ENCODE measurements at regions not wholly inside any gene's neighbourhood (a gene's known extent, or its start where the extent isn't known, plus 50 kb on each side); places are given as distances from the start of the nearest gene placed in this dataset.

DNA sequence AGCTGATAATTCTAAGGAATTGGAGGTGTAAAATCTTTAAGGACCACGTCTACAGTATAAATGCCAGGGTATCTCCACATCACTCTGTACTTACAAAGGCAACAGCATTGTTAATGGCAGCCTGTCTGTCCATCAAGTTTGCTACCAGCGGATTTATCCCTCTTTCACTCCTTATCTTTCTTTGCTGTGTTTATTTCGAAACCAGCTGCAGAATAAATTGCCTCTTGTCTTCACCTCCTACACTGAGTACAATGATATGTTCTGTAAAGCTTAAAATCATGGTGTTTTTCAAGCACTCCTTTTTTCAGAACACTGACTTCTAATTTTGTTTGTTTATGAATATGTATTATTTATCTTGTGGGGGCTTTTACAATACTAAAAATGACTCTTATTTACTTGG, 1088.1 kb downstream of the NR2F1-AS1 start:
- no peak for DNase-seq (ENCODE audit: low spot score)

DNA sequence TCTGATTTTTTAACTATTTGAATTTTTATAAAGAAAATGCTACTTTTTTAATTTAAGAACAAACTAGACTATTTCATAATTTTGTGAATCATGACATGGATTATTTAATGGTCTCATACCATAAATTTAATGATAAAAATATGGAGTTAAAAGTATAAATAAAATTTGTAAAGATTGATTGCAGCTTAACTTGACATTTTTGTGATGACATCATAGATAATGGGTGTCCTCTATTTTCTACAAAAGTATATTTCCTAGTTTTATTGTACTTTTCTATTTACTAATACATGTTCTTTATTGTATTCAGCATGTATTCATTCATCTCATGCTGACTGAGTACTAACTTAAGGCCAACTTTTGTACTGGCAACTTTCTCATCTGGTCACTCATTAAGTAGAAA, 1096.5 kb downstream of the NR2F1-AS1 start:
- DNase-seq (ENCODE audit: low spot score) = no peak

DNA sequence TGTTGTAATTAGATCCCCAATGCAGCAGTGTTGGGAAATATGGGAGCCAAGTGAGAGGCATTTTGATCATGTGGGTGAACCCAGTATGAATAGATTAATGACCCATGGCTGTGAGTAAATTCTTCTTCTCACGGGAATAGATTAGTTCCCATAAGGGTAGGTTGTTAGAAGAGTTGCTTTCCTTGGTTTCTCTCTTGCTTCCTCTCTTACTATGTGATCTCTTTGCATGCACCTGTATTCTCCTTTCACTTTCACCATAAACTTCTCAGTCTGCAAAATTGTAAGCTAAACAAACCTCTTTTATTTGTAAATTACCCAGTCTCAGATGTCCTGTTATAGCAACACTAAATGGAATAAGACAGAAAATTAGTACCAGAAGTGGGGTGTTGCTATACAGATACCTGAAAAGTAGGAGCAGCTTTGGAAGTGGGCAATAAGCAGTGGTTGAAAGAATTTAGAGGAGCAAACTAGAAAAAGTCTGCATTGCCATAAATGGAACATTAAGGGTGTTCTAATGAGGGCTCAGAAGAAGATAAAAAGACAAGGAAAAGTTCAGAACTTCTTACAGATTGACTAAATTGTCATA, 1090.0 kb upstream of the ARRDC3 start:
- DNase-seq (ENCODE audit: low spot score) = no peak

DNA sequence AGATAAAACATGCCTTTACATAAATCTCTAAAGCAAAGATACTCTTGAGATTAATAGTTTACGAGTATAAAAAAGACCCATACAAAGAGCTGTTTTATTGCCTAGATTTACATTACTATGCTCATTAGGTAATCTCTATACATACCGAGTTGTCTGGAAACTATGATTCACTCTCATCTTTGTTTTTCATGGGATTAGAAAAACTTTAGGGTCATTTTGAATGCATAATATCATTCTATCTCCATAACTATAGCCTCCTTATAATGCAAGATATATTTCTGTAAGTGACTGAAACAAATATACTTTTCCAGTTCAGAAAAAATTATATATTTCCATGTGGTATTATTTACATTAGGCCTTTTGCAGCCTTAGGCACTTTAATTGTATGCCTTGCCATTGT, 1088.7 kb upstream of the ARRDC3 start:
- no peak for DNase-seq (ENCODE audit: low spot score)

DNA sequence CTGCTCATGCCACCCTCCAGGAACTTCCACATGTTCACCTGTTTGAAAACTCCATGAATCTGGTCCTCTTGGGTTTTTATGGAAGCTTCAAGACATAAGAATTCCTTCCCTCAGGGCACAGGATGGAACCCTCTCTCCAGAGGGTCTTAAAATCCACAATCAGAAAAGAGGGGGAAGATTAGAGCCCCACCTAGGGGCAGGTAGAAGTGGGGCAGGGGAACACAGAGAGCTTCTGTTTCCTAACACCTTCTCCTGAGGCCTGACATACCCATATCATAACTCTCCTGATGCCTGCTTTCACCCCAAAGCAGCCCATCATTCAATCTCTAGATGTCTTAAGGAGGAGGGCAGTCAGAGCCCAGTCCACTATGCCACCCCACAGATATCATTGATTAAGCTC, 1087.7 kb upstream of the ARRDC3 start:
- DNase-seq (ENCODE audit: low spot score) = no peak

DNA sequence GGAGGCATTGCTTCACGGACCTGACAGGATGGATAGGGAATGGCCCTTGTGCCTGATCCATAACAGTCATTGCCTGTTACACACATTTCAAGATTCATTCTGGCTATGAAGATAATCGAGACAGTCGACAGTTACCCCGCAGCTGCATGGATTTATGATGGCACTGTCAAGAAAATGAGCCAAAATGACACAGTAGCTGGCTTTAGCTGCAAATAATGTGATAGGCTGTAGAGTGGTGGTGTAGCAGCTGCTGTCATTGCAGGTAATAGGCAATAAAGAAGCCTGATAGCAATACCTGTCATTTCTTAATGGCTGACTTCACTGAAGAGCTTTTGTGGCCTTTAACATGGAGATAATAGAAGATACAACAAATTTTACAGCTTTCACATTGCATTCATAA, 1085.2 kb upstream of the ARRDC3 start:
- no peak for DNase-seq (ENCODE audit: low spot score)

DNA sequence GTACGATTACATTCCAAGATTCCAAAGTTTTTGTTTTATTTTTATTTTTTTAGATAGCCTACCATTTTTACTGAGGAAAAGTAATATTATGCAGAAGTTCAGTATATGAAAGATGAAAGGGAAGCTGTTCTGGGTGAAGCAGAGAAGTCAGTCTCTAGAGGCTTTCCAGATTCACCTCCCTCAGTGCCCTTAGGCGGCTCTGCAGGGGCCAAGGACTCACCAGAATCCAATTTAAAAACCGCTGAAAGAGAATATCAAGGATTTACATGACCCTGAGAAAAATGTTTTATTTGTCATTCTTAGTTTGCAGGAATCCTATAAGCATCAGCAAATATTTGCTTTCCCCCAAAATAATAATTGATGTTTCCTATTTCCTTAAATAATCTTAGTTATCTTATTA, 1084.6 kb upstream of the ARRDC3 start:
- no peak for DNase-seq (ENCODE audit: low spot score)

DNA sequence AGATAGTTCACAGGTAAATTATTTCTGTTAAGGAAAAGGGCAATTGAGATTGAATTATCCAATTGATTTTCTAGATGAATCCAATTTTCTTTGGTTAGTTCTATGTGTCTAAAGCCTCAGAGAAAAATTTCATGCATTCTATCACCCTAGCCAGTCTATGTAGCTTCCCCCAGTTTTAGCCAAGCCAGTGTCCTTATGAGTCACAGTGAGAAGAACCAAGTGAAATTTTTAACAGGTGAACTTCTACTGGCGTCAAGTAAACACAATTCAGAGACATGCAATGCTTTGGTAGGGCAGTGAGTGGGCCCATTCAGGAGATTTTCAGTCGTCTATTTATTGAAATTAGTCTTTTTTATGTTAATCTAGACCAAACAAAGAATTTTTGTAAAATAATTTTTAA, 1077.4 kb upstream of the ARRDC3 start:
- DNase-seq (ENCODE audit: low spot score) = no peak

DNA sequence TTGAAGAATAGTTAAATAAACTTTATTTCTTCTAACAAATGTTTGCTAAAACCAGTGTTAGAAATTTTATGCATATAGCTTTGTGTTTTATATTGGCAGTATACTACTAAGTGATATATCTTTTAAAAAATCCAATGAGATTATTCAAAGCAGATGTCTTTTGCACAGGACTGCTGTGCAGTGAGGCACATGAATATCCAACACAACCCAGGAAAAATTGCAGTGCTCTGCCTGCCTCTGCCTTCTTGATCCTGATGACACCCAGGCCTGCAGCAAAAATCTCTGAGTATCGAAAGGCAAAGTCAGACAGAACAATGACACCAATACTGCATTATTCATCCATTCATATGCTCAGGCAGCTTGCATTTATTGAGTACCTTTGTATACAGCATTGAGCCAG, 1076.5 kb upstream of the ARRDC3 start:
- DNase-seq (ENCODE audit: low spot score) = no peak

DNA sequence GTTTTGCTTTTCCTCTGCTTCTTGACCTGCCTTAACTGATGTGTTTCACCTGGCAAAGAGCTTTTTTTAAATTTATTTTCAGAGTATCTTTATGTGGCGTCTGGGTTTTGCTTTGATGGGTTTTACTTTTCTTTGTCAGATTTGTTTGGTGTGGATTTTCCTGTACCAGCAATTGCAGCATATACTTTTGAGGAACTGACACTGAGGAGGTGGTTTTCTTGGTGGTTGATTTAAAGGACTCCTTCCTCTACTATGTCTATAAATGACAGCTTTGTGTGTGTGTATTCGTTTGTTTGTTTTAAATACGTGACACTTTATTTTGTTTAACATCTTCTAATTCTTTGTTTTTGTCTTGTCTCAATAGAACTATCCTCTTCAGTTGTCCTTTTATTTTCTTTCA, 1071.9 kb upstream of the ARRDC3 start:
- no peak for DNase-seq (ENCODE audit: low spot score)

DNA sequence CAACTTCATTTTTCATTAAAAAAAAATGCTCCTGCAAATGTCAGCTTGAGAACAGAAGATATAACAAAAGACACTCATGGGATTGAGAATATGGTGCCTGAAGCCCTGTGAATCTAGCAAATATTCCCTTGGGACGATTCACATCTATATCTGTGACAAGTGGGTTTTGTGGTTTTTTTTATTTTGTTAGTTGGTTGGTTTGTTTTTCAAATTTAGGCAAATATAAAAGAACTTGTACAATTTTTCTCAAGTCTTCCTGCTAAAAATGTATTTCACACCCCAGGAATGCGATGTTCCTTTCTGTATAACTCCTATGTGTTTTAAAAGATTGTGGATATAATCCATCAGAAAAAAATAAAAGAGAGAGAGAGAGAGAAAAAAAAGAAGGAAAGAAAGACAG, 1061.8 kb upstream of the ARRDC3 start:
- no peak for DNase-seq (ENCODE audit: low spot score)

DNA sequence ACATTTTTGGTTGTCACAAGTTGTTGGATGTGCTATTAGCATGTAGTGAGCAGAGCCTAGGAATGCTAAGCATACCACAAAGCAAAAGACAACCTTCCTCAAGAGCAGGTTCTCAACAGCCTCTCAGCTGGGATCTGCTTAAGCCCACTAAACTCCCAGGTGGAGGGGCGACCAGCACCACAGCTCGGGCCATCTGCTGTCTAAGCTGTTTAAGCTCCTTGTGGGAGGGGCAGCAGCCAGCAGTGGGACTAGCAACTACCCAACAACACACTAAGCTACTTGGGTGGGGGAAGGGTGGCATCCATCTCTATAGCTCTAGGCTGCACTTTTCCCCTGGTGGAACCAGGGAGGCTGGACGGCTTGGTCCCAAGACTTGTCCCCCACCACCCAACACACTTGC, 1052.7 kb upstream of the ARRDC3 start:
- DNase-seq (ENCODE audit: low spot score) = no peak

DNA sequence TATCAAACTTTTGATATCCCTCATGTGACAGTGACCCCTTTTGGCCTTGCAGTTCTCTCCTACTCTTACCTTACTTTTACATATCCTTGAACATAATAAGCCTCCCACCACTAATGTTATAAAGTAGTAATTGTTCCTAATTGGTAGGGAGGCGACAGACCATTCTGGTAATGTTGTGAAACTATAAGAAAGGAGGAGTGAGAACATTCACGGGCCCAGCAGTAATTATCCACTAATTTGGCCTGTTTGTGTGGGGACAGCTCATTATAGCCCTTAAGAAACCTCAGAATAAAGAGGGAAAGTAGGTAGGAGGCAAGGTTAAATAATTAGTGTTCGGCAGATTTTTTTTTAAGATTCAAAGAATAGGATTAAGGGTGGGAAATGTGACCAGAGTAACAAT, 1046.5 kb upstream of the ARRDC3 start:
- no peak for DNase-seq (ENCODE audit: low spot score)

DNA sequence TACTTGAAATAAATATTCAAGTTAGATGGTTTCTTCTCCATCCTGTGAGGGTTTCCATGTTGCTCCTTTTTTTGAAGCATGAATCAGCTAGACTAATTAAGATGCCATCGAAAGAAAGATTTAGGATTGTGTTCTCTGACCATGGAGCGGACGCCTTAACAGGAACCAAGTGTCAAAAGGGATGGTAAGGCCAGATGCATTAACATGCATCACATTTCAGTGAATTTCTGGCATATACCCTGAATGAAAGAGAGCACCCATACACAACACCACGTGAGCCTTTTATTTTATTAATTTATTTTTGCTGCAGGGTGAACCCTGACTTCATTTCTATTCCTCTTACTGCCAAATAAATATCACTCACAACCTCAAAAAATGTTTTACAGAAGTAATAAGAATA, 1045.3 kb upstream of the ARRDC3 start:
- no peak for DNase-seq (ENCODE audit: low spot score)

DNA sequence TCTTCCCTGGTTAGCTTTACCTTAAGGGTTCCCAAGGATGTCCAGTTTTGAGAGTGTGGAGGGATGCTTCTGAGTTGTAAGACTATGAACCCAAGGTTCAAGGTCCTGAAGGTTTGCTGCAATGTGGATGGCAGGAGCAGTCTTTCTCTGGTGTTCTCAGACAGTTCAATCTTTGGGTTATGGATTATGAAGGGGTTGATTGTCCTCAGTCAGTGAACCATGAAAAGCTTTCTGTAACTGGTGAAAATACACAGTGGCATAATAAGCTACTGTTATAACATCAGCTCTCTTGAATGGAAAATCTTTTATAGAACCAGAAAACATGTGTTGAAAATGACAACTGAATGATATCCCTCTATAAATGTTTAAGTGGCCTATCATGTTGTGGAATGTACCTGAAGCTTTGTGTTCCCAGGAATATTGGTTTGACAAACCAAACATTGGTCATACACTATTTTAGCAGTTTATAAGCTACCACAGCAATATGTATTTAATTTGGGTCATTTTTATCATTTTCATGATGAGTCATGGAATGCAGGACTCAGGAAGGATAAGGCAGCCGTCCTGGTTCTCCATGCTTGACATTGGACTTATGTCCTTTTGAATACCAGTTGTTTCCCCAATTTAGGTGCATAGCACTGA, 1041.8 kb upstream of the ARRDC3 start:
- DNase-seq (ENCODE audit: low spot score) = no peak

DNA sequence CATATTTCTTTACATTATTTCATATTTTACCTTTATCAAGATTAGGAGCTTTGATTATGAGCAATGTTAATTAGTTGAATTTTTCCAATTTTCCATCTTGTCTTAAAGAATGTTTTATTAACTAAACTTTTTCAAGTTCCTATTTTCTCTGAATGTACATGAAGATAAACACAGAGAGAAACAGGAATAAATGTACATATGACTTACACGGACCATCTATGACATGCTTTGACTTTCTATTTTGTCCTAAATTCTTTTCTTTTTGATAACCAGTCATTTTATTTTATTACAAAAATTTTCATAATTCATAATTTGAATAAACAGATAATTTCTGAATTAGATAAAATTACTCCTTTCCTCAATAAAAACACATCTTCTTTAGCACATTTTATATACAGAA, 1038.8 kb upstream of the ARRDC3 start:
- no peak for DNase-seq (ENCODE audit: low spot score)

DNA sequence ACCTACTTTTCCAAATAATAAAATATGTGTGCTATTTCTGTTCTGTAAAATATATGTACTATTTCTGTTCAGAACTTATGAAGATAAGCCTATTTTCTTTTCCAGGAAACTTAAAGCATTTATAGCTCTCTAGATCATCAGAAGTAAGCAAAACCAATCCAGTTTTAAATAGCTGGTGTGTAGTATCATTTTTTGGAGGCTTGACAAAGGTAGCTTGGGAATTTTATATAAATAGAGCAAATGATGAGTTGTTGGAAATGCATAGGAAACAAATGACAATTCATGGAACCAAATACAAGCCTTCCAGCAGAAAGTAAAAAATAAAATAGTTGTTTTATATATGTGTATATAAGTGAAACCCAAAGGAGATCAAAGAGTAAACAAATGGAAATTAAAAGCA, 1038.1 kb upstream of the ARRDC3 start:
- no peak for DNase-seq (ENCODE audit: low spot score)

DNA sequence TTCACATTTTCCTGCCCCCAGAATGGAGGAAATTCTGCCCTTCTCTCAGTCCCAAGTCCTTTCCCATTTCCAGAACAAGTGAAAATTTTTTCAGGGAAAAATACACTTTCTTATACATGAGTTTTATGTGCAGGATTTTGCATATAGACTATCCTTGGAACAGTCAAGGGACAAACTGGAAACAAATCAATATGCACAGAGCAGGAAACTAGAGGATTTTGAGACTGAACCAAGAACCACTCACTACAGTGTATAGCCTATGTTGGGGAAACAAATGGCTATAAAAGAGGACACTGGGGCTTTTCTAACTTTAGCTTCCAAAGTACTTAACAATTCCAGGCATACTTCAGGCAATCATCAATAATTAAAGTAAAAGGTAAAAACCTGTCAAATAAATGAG, 1036.1 kb upstream of the ARRDC3 start:
- DNase-seq (ENCODE audit: low spot score) = no peak

DNA sequence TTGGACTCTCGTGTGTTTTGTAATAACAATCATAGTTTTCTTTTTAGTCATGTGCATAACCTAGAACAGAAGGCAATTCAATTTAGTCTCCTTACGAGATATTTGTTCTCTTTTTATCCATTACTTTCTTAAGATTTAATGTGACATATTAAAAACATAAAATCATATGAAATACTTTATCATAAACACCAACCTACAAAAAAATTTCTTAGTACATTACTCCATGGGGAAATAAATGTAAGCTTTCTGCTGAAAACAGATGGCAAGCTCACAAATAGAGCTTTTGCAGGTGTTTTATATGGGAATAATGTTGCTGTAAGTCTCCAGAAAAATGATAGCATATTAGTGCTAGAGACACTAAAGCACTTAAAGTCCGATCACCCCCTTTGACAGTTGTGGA, 1035.2 kb upstream of the ARRDC3 start:
- DNase-seq (ENCODE audit: low spot score) = no peak

DNA sequence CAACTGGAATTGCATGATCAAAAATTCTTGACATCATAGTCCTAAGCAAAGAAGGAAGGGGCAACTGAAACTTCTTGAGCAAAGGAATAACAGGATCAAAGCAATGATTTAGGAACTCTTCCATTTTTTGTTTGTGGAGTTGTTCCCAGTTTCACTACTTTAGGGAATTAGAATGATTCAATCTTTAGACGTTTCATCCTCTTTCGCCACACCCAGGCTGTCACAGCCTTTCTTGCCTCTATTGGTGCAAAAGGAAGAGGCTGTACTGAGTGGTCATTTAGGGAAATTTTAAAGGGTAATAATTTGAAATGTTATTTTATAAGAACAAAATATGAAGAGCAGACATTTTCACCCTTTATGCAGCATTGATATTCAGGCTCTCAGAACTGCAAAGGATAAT, 1026.0 kb upstream of the ARRDC3 start:
- no peak for DNase-seq (ENCODE audit: low spot score)

DNA sequence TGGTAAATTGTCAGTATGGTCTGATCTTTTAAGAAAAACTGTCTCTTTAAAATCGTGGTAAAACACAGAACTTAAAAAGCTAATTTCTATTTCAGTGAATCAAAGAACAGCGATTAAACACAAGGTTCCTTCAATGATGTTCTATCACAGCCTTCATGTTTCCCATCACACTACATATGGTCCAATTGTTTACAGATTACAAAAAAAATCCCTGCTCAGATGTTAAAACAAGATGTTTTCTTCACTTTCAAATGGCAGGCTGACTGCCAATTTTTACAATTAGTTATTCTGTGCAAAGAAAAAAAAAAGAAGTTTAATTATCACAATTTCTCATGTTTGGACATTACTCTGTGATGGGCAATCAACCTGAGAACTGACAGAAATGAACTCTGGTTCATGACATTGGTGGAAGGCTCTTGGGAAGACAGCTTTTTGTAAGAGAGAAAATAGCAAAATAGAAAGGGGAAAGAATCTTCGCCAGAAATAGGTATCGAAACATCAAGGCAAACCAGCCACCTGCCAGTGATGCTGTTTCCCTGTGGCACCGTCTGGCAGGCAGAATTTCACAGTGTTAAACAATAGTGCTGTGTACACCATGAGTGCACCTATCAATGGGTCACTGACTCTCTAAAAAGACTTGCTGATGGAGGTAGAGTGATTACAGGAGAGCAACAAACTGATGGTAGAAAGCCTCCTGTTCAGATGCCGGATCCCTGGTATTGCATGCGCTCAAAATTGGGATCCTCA, 1020.0 kb upstream of the ARRDC3 start:
- no peak for DNase-seq (ENCODE audit: low spot score)

DNA sequence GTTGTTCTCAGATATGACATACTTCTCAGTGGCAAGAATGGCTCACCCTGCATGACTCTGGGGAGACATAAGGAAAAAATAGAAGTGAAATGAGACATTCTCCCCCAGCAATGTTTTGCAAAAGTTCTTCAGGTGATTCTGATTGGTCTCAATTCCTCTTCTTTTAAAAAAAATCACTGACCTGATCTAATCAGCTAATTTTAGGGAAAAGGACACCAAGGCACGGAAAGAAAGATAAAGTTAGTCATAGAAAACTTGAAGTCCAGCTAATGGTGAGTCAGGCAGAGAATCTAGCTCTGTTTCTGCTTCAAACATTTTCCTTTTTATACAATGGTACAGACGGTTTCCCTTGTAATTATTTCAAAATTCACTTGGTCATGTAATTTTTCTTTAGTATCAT, 1018.9 kb upstream of the ARRDC3 start:
- DNase-seq (ENCODE audit: low spot score) = no peak

DNA sequence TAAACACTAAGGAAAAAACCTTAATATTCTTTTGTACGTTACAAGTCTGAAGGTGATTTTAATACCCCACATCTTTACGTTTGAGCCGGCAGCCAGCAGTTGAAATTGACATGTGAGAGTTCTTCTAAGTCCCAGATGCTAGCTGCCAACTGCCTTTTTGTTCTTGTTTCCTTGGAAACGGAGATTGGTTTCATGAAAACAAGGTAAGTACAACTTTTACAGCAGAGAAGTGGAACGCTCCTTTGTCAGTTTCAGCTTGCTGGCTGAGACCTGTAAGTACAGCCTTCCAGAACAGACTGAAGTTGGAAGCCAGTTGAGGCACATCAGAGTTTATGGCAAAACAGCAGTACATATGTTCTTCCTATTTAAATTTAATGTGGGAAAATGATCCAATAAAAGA, 1018.4 kb upstream of the ARRDC3 start:
- no peak for DNase-seq (ENCODE audit: low spot score)

DNA sequence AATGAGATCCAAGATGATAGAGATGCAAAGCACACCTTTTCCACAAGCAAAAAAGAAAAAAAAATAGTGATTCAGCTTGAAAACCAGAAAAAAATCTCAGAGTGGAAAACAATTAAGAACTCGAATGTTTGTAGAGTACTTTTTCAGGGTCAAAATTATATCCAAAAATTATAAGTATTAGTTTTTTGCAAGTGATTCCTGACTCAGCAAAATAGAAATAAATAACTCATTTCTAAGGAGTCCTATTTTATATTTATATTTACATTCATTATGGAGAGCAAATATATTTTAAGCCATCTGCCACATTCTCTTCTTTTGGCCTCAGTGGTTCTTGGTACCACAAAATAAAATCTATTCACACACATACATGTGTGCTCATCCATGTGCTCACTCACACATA, 1011.8 kb upstream of the ARRDC3 start:
- DNase-seq (ENCODE audit: low spot score) = no peak
